MM.1S (cell line): ENCODE measurements at regions not wholly inside any gene's neighbourhood (a gene's known extent, or its start where the extent isn't known, plus 50 kb on each side); places are given as distances from the start of the nearest gene placed in this dataset.

Experiments
- EZH2 ChIP-seq: fragments of 300-600 bp; sonication (generic); optimal IDR thresholded peaks from 2 replicates; pipeline ENCODE3; 2017; ENCODE audit warnings: low read depth, mild to moderate bottlenecking, antibody characterized with exemption, low read length, mixed read lengths
- TF ChIP-seq, protein P1 (sequence below): fragments of 300-600 bp; sonication (generic); IDR thresholded peaks from 2 replicates; pipeline ENCODE4 v1.5.1; 2016; ENCODE audit warnings: antibody characterized with exemption, low read length, mixed read lengths

GRCh38 chr2:106978647-106979046, 92.7 kb upstream of the ST6GAL2 start:
- TF ChIP-seq, protein P1, sequence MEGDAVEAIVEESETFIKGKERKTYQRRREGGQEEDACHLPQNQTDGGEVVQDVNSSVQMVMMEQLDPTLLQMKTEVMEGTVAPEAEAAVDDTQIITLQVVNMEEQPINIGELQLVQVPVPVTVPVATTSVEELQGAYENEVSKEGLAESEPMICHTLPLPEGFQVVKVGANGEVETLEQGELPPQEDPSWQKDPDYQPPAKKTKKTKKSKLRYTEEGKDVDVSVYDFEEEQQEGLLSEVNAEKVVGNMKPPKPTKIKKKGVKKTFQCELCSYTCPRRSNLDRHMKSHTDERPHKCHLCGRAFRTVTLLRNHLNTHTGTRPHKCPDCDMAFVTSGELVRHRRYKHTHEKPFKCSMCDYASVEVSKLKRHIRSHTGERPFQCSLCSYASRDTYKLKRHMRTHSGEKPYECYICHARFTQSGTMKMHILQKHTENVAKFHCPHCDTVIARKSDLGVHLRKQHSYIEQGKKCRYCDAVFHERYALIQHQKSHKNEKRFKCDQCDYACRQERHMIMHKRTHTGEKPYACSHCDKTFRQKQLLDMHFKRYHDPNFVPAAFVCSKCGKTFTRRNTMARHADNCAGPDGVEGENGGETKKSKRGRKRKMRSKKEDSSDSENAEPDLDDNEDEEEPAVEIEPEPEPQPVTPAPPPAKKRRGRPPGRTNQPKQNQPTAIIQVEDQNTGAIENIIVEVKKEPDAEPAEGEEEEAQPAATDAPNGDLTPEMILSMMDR, result no peak
- no peak for TF ChIP-seq EZH2
